HL-60 (cell line): ENCODE measurements at regions not wholly inside any gene's neighbourhood (a gene's known extent, or its start where the extent isn't known, plus 50 kb on each side); places are given as distances from the start of the nearest gene placed in this dataset.

Source experiments
- GABPA ChIP-seq: IDR thresholded peaks from 2 replicates; pipeline ENCODE4 v1.6.1; 2012; ENCODE audit warnings: low read depth
- POLR2AphosphoS5 ChIP-seq: IDR thresholded peaks from 2 replicates; pipeline ENCODE4 v1.6.1; 2012; ENCODE audit warnings: low read depth
- SPI1 ChIP-seq: IDR thresholded peaks from 2 replicates; pipeline ENCODE4 v1.6.1; 2012; ENCODE audit warnings: low read depth, mild to moderate bottlenecking, borderline replicate concordance
- TF ChIP-seq, protein P1 (sequence below): IDR thresholded peaks from one replicate; pipeline ENCODE4 v1.5.1; 2011; ENCODE audit warnings: low read length, control low read depth, inconsistent platforms; ENCODE audit not compliant: insufficient read depth
- TF ChIP-seq, protein P2 (sequence below): IDR thresholded peaks from 2 replicates; pipeline ENCODE4 v1.6.1; 2012; ENCODE audit warnings: low read depth; ENCODE audit not compliant: insufficient replicate concordance

DNA sequence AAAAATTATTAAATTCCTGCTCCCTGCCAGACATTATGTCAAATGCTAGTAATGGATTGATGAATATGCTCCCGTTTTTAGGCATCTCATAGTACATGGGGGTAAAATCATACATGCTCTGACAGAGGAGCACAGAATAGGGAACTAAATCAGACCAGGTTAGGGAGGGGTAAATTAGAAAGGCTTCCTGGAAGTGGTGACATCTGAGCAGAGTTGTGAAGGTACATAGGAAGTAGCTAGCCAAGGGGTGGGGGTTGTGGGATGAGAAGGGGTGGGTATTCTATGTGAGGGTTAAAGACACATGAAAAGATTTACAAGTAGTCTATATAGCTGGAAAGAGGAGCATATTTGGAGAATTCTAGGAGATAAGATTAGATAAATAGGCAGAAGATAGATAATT, 171.7 kb upstream of the FBXO33 start:
- TF ChIP-seq POLR2AphosphoS5 = no peak
- TF ChIP-seq, protein P1, sequence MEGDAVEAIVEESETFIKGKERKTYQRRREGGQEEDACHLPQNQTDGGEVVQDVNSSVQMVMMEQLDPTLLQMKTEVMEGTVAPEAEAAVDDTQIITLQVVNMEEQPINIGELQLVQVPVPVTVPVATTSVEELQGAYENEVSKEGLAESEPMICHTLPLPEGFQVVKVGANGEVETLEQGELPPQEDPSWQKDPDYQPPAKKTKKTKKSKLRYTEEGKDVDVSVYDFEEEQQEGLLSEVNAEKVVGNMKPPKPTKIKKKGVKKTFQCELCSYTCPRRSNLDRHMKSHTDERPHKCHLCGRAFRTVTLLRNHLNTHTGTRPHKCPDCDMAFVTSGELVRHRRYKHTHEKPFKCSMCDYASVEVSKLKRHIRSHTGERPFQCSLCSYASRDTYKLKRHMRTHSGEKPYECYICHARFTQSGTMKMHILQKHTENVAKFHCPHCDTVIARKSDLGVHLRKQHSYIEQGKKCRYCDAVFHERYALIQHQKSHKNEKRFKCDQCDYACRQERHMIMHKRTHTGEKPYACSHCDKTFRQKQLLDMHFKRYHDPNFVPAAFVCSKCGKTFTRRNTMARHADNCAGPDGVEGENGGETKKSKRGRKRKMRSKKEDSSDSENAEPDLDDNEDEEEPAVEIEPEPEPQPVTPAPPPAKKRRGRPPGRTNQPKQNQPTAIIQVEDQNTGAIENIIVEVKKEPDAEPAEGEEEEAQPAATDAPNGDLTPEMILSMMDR = no peak
- TF ChIP-seq, protein P2, sequence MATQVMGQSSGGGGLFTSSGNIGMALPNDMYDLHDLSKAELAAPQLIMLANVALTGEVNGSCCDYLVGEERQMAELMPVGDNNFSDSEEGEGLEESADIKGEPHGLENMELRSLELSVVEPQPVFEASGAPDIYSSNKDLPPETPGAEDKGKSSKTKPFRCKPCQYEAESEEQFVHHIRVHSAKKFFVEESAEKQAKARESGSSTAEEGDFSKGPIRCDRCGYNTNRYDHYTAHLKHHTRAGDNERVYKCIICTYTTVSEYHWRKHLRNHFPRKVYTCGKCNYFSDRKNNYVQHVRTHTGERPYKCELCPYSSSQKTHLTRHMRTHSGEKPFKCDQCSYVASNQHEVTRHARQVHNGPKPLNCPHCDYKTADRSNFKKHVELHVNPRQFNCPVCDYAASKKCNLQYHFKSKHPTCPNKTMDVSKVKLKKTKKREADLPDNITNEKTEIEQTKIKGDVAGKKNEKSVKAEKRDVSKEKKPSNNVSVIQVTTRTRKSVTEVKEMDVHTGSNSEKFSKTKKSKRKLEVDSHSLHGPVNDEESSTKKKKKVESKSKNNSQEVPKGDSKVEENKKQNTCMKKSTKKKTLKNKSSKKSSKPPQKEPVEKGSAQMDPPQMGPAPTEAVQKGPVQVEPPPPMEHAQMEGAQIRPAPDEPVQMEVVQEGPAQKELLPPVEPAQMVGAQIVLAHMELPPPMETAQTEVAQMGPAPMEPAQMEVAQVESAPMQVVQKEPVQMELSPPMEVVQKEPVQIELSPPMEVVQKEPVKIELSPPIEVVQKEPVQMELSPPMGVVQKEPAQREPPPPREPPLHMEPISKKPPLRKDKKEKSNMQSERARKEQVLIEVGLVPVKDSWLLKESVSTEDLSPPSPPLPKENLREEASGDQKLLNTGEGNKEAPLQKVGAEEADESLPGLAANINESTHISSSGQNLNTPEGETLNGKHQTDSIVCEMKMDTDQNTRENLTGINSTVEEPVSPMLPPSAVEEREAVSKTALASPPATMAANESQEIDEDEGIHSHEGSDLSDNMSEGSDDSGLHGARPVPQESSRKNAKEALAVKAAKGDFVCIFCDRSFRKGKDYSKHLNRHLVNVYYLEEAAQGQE = no peak
- no peak for TF ChIP-seq GABPA
- no peak for TF ChIP-seq SPI1
